Mesenchymal stem cell (in vitro differentiated cells and primary cell): ENCODE measurements at regions not wholly inside any gene's neighbourhood (a gene's known extent, or its start where the extent isn't known, plus 50 kb on each side); places are given as distances from the start of the nearest gene placed in this dataset.
"Not testable (repeated sequence)": the region's sequence is repeated elsewhere in the genome, so short reads cannot be mapped to it uniquely, and the experiment has no call there.

Experiments used
- DNase-seq: peaks from one replicate; pipeline ENCODE4 v3.0.0-alpha.2; 2013
- H2AFZ ChIP-seq: one replicate; pipeline ENCODE4 v1.6.1; 2013; ENCODE audit warnings: low read depth, mild to moderate bottlenecking, control low read depth, inconsistent platforms, low read length, moderate library complexity
- H2AK5ac ChIP-seq: 2 replicates; pipeline ENCODE4 v1.6.1; 2013; ENCODE audit warnings: low read length, moderate library complexity, mild to moderate bottlenecking, inconsistent platforms; ENCODE audit not compliant: severe bottlenecking
- H2BK120ac ChIP-seq: one replicate; pipeline ENCODE4 v1.6.1; 2013; ENCODE audit warnings: low read depth, mild to moderate bottlenecking, inconsistent platforms, low read length, moderate library complexity
- H2BK12ac ChIP-seq, 2 experiments: one replicate each; pipeline ENCODE4 v1.6.1; 2013; ENCODE audit warnings: inconsistent platforms in 2 of 2, low read length in 2 of 2, mild to moderate bottlenecking in 2 of 2, moderate library complexity in 2 of 2, control low read depth in 1 of 2
- H2BK15ac ChIP-seq: one replicate; pipeline ENCODE4 v1.6.1; 2013; ENCODE audit warnings: mild to moderate bottlenecking, low read depth, inconsistent platforms; ENCODE audit not compliant: poor library complexity, severe bottlenecking
- H2BK5ac ChIP-seq: 2 replicates; pipeline ENCODE4 v1.6.1; 2013; ENCODE audit warnings: low read depth, mild to moderate bottlenecking, low read length, control low read depth, inconsistent platforms; ENCODE audit not compliant: poor library complexity, severe bottlenecking
- H3K14ac ChIP-seq, 2 experiments: one replicate each; pipeline ENCODE4 v1.6.1; 2013; ENCODE audit warnings: inconsistent platforms in 2 of 2, low read length in 2 of 2, control low read depth in 1 of 2, mild to moderate bottlenecking in 1 of 2, moderate library complexity in 1 of 2
- H3K18ac ChIP-seq, 2 experiments: one replicate each; pipeline ENCODE4 v1.6.1; 2013; ENCODE audit warnings: inconsistent platforms in 2 of 2, low read length in 2 of 2, control low read depth in 1 of 2, low read depth in 1 of 2, mild to moderate bottlenecking in 1 of 2
- H3K23ac ChIP-seq, 2 experiments: one replicate each; pipeline ENCODE4 v1.6.1; 2013; ENCODE audit warnings: inconsistent platforms in 2 of 2, low read length in 2 of 2, mild to moderate bottlenecking in 2 of 2, moderate library complexity in 2 of 2, control low read depth in 1 of 2
- H3K27ac ChIP-seq: 2 replicates; pipeline ENCODE4 v1.5.1; 2013; ENCODE audit warnings: mild to moderate bottlenecking, moderate library complexity, low read length, control low read depth, inconsistent platforms; ENCODE audit not compliant: poor library complexity, severe bottlenecking
- H3K27me3 ChIP-seq, 2 experiments: 2 replicates each; pipeline versions ENCODE4 v1.6.1 to v1.7.0; 2013; ENCODE audit warnings: low read length in 2 of 2, mild to moderate bottlenecking in 2 of 2, moderate library complexity in 2 of 2, control low read depth in 1 of 2, inconsistent platforms in 1 of 2; ENCODE audit not compliant: control insufficient read depth in 1 of 2, insufficient read depth in 1 of 2
- H3K36me3 ChIP-seq, 2 experiments: 2 replicates each; pipeline versions ENCODE4 v1.6.1 to v1.7.0; 2013; ENCODE audit warnings: low read length in 2 of 2, control low read depth in 1 of 2, inconsistent platforms in 1 of 2, low read depth in 1 of 2, mild to moderate bottlenecking in 1 of 2; ENCODE audit not compliant: insufficient read depth in 2 of 2, control insufficient read depth in 1 of 2
- H3K4ac ChIP-seq, 2 experiments: one replicate each; pipeline ENCODE4 v1.6.1; 2013; ENCODE audit warnings: inconsistent platforms in 2 of 2, low read length in 2 of 2, mild to moderate bottlenecking in 2 of 2, moderate library complexity in 2 of 2, control low read depth in 1 of 2, low read depth in 1 of 2
- H3K4me1 ChIP-seq: 2 replicates; pipeline ENCODE4 v1.6.1; 2013; ENCODE audit warnings: low read depth, low read length, control low read depth; ENCODE audit not compliant: control insufficient read depth, insufficient read depth
- H3K4me2 ChIP-seq: 2 replicates; pipeline ENCODE4 v1.6.1; 2013; ENCODE audit warnings: low read length, mild to moderate bottlenecking, inconsistent platforms; ENCODE audit not compliant: poor library complexity, severe bottlenecking
- H3K4me3 ChIP-seq, 2 experiments: 2 replicates each; pipeline versions ENCODE4 v1.5.1 to v1.7.0; 2013; ENCODE audit warnings: low read length in 2 of 2, mild to moderate bottlenecking in 2 of 2, control low read depth in 1 of 2, low read depth in 1 of 2; ENCODE audit not compliant: insufficient read depth in 1 of 2
- H3K79me1 ChIP-seq: replicated peaks from 2 replicates; pipeline ENCODE4 v1.6.1; 2013; ENCODE audit warnings: mild to moderate bottlenecking, control low read depth, low read length, inconsistent platforms; ENCODE audit not compliant: poor library complexity, severe bottlenecking
- H3K9ac ChIP-seq: 2 replicates; pipeline ENCODE4 v1.7.0; 2013; ENCODE audit warnings: mild to moderate bottlenecking, low read length, moderate library complexity
- H3K9me3 ChIP-seq: 2 replicates; pipeline ENCODE4 v1.7.0; 2013; ENCODE audit warnings: mild to moderate bottlenecking, low read length; ENCODE audit not compliant: control insufficient read depth
- H4K8ac ChIP-seq: one replicate; pipeline ENCODE4 v1.6.1; 2013; ENCODE audit warnings: inconsistent platforms, mild to moderate bottlenecking, low read length, moderate library complexity
- H4K91ac ChIP-seq: one replicate; pipeline ENCODE4 v1.6.1; 2013; ENCODE audit warnings: mild to moderate bottlenecking, low read length, inconsistent platforms
- WGBS: methylation state at CpG from one replicate; pipeline ENCODE4 v1.1.7; 2013; ENCODE audit warnings: mixed read lengths; 5-methylcytosine and 5-hydroxymethylcytosine counted together

DNA sequence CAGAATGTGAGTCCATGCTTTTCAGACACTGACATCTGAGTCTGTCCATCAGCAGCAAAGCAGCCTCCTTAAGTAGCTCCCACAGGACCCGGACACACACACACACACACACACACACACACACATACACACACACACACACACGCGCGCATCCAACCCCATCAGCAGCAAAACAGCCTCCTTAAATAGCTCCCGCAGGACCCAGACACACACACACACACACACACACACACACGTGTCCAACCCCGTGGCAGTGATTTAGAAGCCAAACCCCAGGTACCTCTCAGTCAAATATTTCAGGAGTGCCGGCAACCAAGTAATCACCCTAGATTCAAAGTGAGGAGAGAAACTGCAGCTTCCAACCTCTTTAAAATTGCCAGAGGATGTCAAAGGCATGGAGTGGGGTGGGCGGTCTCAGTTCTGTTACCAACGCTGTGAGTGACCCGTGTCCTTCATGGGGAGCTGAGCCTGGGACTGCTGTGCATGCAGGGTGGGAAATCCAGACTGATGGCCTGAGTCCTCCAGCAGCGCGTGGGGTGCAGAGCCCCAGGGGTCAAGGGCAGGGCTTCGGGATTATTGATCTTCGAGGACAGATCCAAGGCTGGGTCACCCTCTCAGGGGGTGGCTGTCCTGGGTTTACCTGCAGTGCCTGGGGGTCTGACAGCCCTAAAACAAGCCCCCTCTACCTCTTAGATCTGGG, 293.5 kb downstream of the ADGRD1 start:
- not testable (repeated sequence) for H3K36me3 ChIP-seq, H3K79me1 ChIP-seq, H2AK5ac ChIP-seq, H4K8ac ChIP-seq, H3K27ac ChIP-seq, H3K4ac ChIP-seq, H2BK120ac ChIP-seq, H3K14ac ChIP-seq, H2BK12ac ChIP-seq, H3K23ac ChIP-seq, H3K4me3 ChIP-seq, H3K9ac ChIP-seq, H2BK5ac ChIP-seq, H3K4me2 ChIP-seq, DNase-seq, H3K4me1 ChIP-seq, H2BK15ac ChIP-seq, H3K18ac ChIP-seq, H2AFZ ChIP-seq, H4K91ac ChIP-seq, H3K9me3 ChIP-seq
- 71% methylated on average over 14 of the region's 15 CpGs for WGBS
- H3K27me3 ChIP-seq, result peaks cover 0 to 37% of the 10 kb centered on the region in 2 experiments

DNA sequence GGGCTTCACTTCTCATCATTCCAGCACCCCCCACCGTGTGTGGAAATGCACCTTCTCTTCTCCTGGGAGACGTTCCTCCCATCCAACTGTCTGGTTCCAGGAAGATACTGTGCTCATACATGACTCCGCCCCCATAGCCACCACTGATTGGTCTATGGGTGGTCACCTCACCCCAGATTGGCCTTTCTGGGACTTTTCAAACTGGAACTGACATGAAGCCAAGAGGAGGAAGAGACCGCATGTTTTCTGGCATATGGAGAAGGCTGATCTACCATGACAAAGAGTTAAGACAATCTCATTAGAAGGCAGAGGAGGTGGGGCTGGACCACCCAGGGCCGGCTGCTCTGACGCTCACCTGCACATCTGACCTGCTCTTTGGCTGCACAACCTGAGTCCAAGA, 294.2 kb downstream of the ADGRD1 start:
- H3K27me3 ChIP-seq, result peaks cover 0 to 44% of the 10 kb centered on the region in 2 experiments
- not testable (repeated sequence) for H3K18ac ChIP-seq, H3K79me1 ChIP-seq, H3K4me2 ChIP-seq, H3K36me3 ChIP-seq, H2AK5ac ChIP-seq, DNase-seq, H2BK12ac ChIP-seq, H3K4me3 ChIP-seq, H3K27ac ChIP-seq, H3K4ac ChIP-seq, H3K9ac ChIP-seq, H2BK120ac ChIP-seq, H3K9me3 ChIP-seq, H3K14ac ChIP-seq, H2BK5ac ChIP-seq, H2BK15ac ChIP-seq, H3K23ac ChIP-seq, H4K91ac ChIP-seq, H2AFZ ChIP-seq, H3K4me1 ChIP-seq, H4K8ac ChIP-seq
- 65% methylated on average over 6 of the region's 6 CpGs for WGBS

DNA sequence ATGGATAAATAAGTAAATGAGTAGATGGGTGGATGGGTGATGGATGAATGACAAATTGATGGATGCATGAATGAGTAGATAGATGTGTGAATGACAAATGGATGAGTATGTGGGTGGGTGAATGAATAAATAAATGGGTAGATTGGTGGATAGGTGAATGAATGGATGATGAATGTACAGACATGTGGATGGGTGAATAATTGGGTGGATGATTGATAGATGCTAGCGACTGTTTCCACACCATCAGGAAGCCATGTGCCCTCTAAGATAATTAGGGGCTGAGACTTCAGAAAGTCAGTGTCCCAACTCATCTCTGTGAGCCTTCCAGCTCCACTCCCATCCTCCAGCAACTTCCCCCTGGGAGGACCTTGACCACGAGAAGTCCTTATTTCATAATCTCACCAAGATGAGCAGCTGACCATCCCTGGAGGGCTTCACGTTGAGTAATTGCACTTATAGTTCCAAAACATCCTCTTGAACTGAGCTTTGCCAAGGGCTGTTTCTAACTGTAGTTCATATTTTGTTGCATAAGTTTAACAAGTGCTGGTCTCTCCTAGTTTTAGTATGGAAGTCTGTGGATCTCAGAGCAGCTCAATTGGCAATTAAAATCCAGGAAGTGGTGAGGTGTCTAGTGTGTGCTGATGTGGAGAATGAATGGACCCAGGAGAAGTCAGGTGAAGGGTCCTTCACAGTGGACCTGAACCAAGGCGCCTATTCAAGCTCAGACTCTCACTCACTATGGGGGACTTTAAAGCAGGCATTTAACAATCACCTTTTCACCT, 295.7 kb downstream of the ADGRD1 start:
- no peak overlapping the region for H3K4me2 ChIP-seq
- H3K9ac ChIP-seq, result no peak overlapping the region
- no peak overlapping the region for H2BK5ac ChIP-seq
- H3K18ac ChIP-seq, result no peak overlapping the region
- H3K79me1 ChIP-seq, result no peaks in the 10 kb centered on the region
- H3K23ac ChIP-seq, result no peak overlapping the region
- no peaks in the 10 kb centered on the region for H3K9me3 ChIP-seq
- H2AK5ac ChIP-seq, result no peak overlapping the region
- H2AFZ ChIP-seq, result no peak overlapping the region
- 66% methylated on average over 3 of the region's 4 CpGs for WGBS
- H3K36me3 ChIP-seq, result no peaks in the 10 kb centered on the region
- DNase-seq, result no peak
- no peak overlapping the region for H2BK12ac ChIP-seq
- H3K27ac ChIP-seq, result no peak overlapping the region
- no peak overlapping the region for H4K91ac ChIP-seq
- H3K14ac ChIP-seq, result no peak overlapping the region
- H4K8ac ChIP-seq, result no peak overlapping the region
- H2BK120ac ChIP-seq, result no peak overlapping the region
- H3K4me1 ChIP-seq, result no peaks in the 10 kb centered on the region
- H3K27me3 ChIP-seq, result peaks cover 0 to 58% of the 10 kb centered on the region in 2 experiments
- H3K4ac ChIP-seq, result no peak overlapping the region
- H3K4me3 ChIP-seq, result no peak overlapping the region
- H2BK15ac ChIP-seq, result no peak overlapping the region

DNA sequence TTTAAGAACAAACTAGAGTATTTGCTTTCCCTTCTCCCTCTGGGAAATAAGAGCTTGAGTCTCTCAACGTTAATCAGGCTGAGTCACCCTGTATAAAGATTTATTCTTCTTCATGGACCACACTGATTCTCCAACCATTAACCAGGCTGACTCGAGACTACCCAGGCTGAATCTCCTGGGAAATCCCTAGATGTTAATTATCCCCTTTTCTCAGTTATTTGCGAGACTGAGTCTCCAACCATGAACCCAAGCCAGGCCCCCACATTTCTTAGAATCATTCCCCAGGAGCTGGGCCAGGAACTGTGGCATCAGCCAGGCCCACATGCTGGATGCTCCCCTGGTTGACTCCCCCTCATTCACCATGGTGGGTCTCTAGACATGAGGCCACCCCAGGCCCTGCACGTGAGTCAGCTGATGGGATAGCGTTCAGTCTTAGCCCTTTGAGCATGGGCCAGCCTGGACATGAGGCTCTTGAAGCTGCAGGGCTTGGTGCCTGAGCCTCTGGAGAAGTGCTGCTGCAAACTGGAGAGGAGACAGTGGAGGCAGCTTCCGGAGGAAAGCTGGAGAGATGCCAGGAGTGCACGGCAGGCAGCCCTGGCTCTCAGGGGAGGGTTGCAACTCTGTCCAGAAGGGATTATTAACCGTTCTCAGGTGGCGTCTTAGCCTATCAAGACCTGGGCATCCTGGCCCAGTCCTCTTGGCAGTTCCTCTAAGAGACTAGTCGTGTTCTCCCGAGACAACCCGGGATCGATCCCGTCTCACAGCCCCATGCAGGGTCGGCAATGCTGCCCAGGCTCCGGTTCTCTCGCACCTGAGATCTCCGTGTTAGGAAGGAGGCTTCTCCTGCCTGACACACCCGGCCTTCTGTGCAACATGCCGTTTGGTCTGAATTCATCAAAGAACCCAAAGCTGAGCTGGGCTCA, 296.6 kb downstream of the ADGRD1 start:
- H2BK5ac ChIP-seq, result no peak overlapping the region
- no peaks in the 10 kb centered on the region for H3K79me1 ChIP-seq
- H2AK5ac ChIP-seq, result no peak overlapping the region
- no peak overlapping the region for H3K14ac ChIP-seq
- 76% methylated on average over 20 of the region's 20 CpGs for WGBS
- no peak overlapping the region for H3K27ac ChIP-seq
- no peak overlapping the region for H3K9ac ChIP-seq
- no peaks in the 10 kb centered on the region for H3K36me3 ChIP-seq
- H3K23ac ChIP-seq, result no peak overlapping the region
- H3K9me3 ChIP-seq, result no peaks in the 10 kb centered on the region
- no peaks in the 10 kb centered on the region for H3K4me1 ChIP-seq
- no peak overlapping the region for H2BK120ac ChIP-seq
- no peak for DNase-seq
- no peak overlapping the region for H3K4ac ChIP-seq
- no peak overlapping the region for H3K18ac ChIP-seq
- H3K4me2 ChIP-seq, result no peak overlapping the region
- H2AFZ ChIP-seq, result no peak overlapping the region
- no peak overlapping the region for H3K4me3 ChIP-seq
- H2BK12ac ChIP-seq, result no peak overlapping the region
- no peak overlapping the region for H4K8ac ChIP-seq
- no peak overlapping the region for H4K91ac ChIP-seq
- H2BK15ac ChIP-seq, result no peak overlapping the region
- peaks cover 0 to 56% of the 10 kb centered on the region in 2 experiments for H3K27me3 ChIP-seq
